ENCODE measurements at regions not wholly inside any gene's neighbourhood (a gene's known extent, or its start where the extent isn't known, plus 50 kb on each side); places are given as distances from the start of the nearest gene placed in this dataset.

DNA sequence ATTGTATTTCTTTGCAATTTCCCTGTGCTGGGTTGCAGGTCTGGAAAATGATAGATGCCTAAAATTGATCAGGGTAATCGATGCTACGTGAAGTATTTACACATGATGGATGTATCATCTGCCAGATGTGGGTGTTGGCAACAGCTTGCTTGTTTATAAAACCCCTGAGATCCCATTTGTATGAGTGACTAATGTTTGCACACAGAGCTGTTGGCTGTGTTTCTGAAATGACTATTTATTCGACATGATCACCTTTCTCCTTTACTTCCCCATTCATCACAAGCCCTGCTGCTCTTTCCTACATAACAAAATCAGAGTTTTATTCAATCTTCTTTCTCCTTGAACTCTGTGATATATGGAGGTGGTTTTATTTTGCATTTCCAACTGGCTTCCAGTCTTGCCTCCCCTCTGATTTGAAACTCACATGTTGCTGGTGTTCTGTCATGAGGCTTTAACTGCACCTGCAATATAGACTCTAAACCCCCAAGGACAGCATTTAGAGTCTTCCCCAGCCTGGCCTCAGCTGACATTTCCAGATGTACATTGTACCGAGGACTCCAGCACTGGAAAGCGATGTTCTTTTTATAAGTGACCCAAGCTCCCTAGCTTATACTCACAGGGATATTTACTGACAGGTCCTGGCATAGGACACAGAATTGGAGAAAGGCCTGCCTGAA is 50.7 kb upstream of the SHB start:
- no peak for DNase-seq

DNA sequence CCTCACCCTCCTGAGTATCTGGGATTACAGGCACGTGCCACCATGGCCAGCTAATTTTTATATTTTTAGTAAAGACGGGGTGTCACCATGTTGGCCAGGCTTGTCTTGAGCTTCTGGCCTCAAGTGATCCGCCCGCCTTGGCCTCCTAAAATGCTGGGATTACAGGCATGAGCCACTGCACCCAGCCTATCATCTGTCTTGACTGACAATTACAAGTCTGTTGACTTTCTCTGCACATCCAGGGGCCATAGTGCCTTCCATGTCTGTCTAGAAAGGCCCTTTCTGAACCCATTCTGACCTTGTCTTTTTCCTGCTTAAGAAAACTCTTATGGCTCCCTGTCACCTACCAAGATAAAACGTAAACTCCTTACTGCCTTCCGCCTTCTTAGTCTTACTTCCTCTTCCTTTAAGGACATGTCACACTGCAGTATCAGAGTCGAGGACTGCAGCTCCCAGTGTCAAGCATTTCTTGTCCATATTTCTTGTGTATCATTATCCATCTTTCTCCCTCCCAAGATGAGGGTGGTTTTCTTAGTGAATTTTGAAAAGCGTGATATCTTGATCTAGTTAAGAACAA is 49.9 kb upstream of the SHB start:
- DNase-seq = peak; percentile 36

Measured in suppressor macrophage treated with lipopolysaccharide for 4 hours (primary cell).